ENCODE measurements at regions not wholly inside any gene's neighbourhood (a gene's known extent, or its start where the extent isn't known, plus 50 kb on each side); places are given as distances from the start of the nearest gene placed in this dataset.
A peak's percentile ranks its signal among the peaks of the same experiment; 100 is the strongest.

DNA sequence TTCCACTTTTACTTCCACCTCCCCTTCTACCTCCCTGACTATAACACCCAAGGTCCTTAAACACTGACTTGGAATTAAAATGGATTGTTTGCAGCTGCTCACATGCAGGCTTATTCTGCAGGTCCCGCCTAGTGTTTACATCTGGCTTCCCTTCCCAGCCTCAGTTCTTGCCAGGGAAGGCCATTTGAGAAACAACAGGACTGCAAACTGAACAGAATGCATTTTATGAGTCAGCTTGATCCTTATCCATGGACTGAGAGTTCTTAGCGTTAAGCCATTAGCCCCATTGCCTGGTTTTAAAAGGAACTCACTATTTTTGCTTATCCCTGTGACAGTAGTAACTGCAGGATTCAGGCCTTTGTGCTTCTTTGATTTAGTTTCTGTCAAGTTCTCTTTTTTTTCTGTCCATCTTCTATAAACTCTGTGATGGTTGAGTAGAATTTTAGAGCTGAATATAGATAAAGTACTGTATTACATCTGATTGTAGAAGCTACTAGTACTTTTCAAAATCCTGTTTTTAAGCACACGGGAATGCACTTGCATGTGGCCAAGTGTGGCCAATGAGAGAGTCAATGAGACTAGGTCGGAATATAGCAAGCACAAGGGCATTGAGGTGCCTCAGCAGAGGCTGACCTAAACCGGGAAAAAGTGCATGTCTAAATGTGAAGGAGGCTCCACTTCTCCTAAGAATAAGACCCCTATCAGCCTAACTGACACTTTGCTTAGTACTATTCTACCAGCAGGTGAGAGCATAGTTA lies 106.4 kb downstream of the TUSC7 start:
- TF ChIP-seq, protein P1, sequence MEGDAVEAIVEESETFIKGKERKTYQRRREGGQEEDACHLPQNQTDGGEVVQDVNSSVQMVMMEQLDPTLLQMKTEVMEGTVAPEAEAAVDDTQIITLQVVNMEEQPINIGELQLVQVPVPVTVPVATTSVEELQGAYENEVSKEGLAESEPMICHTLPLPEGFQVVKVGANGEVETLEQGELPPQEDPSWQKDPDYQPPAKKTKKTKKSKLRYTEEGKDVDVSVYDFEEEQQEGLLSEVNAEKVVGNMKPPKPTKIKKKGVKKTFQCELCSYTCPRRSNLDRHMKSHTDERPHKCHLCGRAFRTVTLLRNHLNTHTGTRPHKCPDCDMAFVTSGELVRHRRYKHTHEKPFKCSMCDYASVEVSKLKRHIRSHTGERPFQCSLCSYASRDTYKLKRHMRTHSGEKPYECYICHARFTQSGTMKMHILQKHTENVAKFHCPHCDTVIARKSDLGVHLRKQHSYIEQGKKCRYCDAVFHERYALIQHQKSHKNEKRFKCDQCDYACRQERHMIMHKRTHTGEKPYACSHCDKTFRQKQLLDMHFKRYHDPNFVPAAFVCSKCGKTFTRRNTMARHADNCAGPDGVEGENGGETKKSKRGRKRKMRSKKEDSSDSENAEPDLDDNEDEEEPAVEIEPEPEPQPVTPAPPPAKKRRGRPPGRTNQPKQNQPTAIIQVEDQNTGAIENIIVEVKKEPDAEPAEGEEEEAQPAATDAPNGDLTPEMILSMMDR (IDR thresholded peaks at IDR 0.05; ENCODE audit: low read depth, low read length): no peak
- Histone ChIP-seq H3K4me3 (no peak overlapping the region), H3K27me3 (no peaks in the 10 kb centered on the region), H3K4me1 (ENCODE audit: low read depth) (no peaks in the 10 kb centered on the region), H3K9me3 (ENCODE audit: low read depth) (no peaks in the 10 kb centered on the region), H3K36me3 (no peaks in the 10 kb centered on the region), H3K27ac (no peak overlapping the region)
- DNase-seq (ENCODE audit: low read depth in 1 of 2, low spot score in 1 of 2): peak in 1 of 2 donors; percentile 0

DNA sequence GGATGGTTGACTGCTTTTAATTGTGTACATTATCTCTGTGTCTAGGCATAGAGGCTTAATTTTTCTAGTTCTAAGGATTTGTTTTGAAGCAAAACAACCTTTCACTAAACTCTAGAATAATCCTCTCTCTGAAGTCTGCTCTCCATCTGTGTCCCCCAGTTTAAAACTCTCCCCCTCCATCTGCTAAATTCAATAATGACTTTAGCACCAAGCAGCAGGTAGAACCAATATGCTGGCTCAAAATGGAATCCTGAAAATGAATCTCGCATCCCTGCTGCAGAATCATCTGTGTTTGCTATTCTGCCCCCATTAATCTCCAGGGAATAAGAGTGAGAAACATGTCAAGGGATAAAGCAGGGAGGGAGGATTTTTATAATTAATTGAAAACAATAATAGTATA lies 111.8 kb downstream of the TUSC7 start:
- Histone ChIP-seq H3K27ac (no peak overlapping the region), H3K4me1 (ENCODE audit: low read depth) (no peaks in the 10 kb centered on the region), H3K9me3 (ENCODE audit: low read depth) (no peaks in the 10 kb centered on the region), H3K27me3 (no peaks in the 10 kb centered on the region), H3K4me3 (no peak overlapping the region), H3K36me3 (no peaks in the 10 kb centered on the region)
- DNase-seq (ENCODE audit: low read depth in 1 of 2, low spot score in 1 of 2): no peak
- TF ChIP-seq, protein P1 (IDR thresholded peaks at IDR 0.05; ENCODE audit: low read depth, low read length): no peak

DNA sequence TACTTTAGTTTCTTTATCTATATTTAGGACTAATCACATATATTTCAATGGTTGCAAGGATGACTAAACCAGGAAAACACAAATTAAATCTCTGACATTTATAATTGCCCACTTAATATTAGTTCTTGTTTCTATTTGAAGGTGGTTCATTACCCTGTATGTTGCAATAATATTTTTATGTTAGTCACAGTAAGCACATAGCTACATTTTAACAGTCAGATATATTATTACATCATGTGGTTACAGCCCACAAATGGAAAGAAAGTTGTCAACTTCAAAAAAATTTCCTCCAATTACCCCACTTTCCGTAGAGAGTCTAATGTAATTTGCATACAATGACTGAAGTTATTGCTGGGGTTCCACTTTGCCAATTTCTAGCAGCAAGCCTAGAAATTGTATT lies 114.6 kb downstream of the TUSC7 start:
- H3K4me1 ChIP-seq (ENCODE audit: low read depth): no peaks in the 10 kb centered on the region
- H3K36me3 ChIP-seq: no peaks in the 10 kb centered on the region
- no peak for DNase-seq (ENCODE audit: low read depth in 1 of 2, low spot score in 1 of 2)
- no peaks in the 10 kb centered on the region for H3K27me3 ChIP-seq
- H3K4me3 ChIP-seq: no peak overlapping the region
- TF ChIP-seq, protein P1 (IDR thresholded peaks at IDR 0.05; ENCODE audit: low read depth, low read length): no peak
- no peak overlapping the region for H3K27ac ChIP-seq
- H3K9me3 ChIP-seq (ENCODE audit: low read depth): no peaks in the 10 kb centered on the region

DNA sequence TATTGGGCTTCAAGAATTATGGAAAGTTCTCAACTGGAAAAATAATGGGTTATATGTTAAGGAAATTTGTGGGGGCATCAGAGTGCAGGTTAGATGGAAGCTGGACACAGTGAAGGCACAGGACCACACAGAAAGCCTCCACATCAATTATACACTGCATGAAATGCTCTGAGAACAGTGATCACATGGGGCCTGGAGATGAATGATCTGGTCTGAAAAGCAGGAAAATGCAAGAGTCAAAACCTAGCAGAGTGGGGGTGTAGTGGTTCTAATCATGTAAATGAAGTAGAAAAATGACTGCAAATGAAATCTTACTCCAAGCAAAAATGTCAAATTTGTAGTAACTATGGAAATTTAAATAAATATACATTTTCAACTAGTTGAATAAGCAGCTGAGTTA lies 123.6 kb downstream of the TUSC7 start:
- DNase-seq (ENCODE audit: low read depth in 1 of 2, low spot score in 1 of 2): no peak
- no peaks in the 10 kb centered on the region for H3K4me1 ChIP-seq (ENCODE audit: low read depth)

DNA sequence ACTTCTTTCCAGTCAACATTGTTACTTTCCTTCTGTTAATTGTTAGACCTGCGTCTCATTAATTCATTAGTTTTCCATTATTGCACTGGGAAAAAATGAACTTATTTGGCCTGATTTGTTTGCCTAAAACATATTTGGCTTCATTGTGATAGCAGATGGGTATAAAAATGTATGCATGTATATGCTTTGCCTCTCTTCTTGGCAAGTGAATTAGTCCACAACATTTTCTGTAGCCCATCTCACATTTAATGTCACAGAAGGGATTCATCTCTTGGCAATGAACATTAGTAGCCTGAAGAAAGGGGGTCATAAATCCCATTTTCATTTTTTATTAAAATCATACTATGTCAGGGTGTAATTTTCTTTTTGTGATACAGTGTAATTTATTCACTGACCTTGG lies 125.2 kb downstream of the TUSC7 start:
- TF ChIP-seq, protein P1 (IDR thresholded peaks at IDR 0.05; ENCODE audit: low read depth, low read length): no peak
- Histone ChIP-seq H3K36me3 (no peaks in the 10 kb centered on the region), H3K27ac (no peak overlapping the region), H3K4me3 (no peak overlapping the region), H3K9me3 (ENCODE audit: low read depth) (no peaks in the 10 kb centered on the region), H3K27me3 (no peaks in the 10 kb centered on the region), H3K4me1 (ENCODE audit: low read depth) (no peaks in the 10 kb centered on the region)
- DNase-seq (ENCODE audit: low read depth in 1 of 2, low spot score in 1 of 2): no peak

More for the DNA sequence above, 123.6 kb downstream of the TUSC7 start:
- no peak overlapping the region for H3K27ac ChIP-seq
- no peaks in the 10 kb centered on the region for H3K27me3 ChIP-seq
- TF ChIP-seq, protein P1 (IDR thresholded peaks at IDR 0.05; ENCODE audit: low read depth, low read length): no peak
- no peaks in the 10 kb centered on the region for H3K36me3 ChIP-seq
- H3K9me3 ChIP-seq (ENCODE audit: low read depth): no peaks in the 10 kb centered on the region
- no peak overlapping the region for H3K4me3 ChIP-seq

All from cardiac muscle cell (in vitro differentiated cells and primary cell).